Lung (tissue), 11 donors: ENCODE measurements at regions not wholly inside any gene's neighbourhood (a gene's known extent, or its start where the extent isn't known, plus 50 kb on each side); places are given as distances from the start of the nearest gene placed in this dataset.

Source experiments
- ATAC-seq: fragments of 200-7000 bp; cut with Tn5 transposase; one replicate; pipeline ENCODE4 v1.9.1; 2020; ENCODE audit warnings: moderate number of reproducible peaks; ENCODE audit not compliant: insufficient read depth, low FRiP score
- DNase-seq, 3 donors: peaks; one replicate each; pipeline ENCODE4 v3.0.0-alpha.2; 2013 to 2017
- H3K27ac ChIP-seq, 2 donors: one replicate each; pipeline ENCODE4 v1.5.1; 2013; ENCODE audit warnings: mild to moderate bottlenecking in 2 of 2, moderate library complexity in 2 of 2, control low read depth in 1 of 2, inconsistent platforms in 1 of 2, low read depth in 1 of 2, low read length in 1 of 2
- H3K27me3 ChIP-seq, 3 donors: one replicate each; pipeline ENCODE4 v1.5.1; 2013; ENCODE audit warnings: low read length in 2 of 3; ENCODE audit not compliant: control insufficient read depth in 3 of 3, insufficient read depth in 3 of 3
- H3K36me3 ChIP-seq, 4 donors: one replicate each; pipeline ENCODE4 v1.5.1; 2013; ENCODE audit warnings: low read length in 4 of 4, mild to moderate bottlenecking in 1 of 4, moderate library complexity in 1 of 4; ENCODE audit not compliant: control insufficient read depth in 4 of 4, insufficient read depth in 4 of 4
- H3K4me1 ChIP-seq, 5 donors: one replicate each; pipeline ENCODE4 v1.5.1; 2013; ENCODE audit warnings: low read length in 5 of 5, mild to moderate bottlenecking in 2 of 5, moderate library complexity in 1 of 5; ENCODE audit not compliant: control insufficient read depth in 5 of 5, insufficient read depth in 5 of 5
- H3K4me3 ChIP-seq: one replicate; pipeline ENCODE4 v1.5.1; 2013; ENCODE audit warnings: mild to moderate bottlenecking, control low read depth, moderate library complexity
- H3K9ac ChIP-seq, 2 donors: one replicate each; pipeline ENCODE4 v1.5.1; 2013; ENCODE audit warnings: low read length in 2 of 2, control low read depth in 1 of 2; ENCODE audit not compliant: insufficient read depth in 1 of 2
- H3K9me3 ChIP-seq, 4 donors: one replicate each; pipeline ENCODE4 v1.5.1; 2013; ENCODE audit warnings: low read length in 3 of 4, mild to moderate bottlenecking in 1 of 4, moderate library complexity in 1 of 4; ENCODE audit not compliant: control insufficient read depth in 4 of 4, insufficient read depth in 3 of 4
- WGBS, 2 donors: extraction: QIAGEN DNeasy Blood & Tissue Kit; methylation state at CpG; one replicate each; pipeline ENCODE4 v1.1.7; 2013; 5-methylcytosine and 5-hydroxymethylcytosine counted together
- TF ChIP-seq, protein P1 (sequence below): IDR thresholded peaks from 2 replicates; pipeline ENCODE4 v1.5.1; 2012; ENCODE audit warnings: mild to moderate bottlenecking; ENCODE audit errors: control extremely low read depth, extremely low read depth
- donor health status: control.
- donor health status: control.
- donor health status: Bipolar disorder and iron deficiency.
- donor health status: healthy.
- donor health status: DM: yes; HTN: yes; CAD: no.

DNA sequence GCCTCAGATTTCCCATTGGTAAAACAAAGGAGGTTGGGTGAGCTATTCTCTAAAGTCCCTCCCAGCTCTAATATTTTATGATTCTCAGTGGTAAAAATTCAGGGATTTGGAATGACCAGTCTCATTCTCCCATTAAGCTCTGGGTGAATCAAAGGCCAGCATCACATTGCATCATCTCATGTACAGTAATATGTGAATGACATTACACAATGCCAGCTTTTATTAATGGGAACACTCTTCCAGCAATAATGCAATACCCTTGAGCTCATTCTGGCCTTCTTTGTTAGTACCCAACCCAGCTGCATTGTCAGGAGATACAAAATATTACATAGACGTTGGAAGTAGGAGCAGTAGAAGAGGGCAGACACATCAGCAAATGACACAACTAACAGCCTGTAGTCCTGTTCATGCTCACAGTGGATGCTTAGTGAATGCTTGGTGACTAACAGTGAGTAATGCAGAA lies 100.0 kb upstream of the EGR2 start:
- no peaks in the 10 kb centered on the region for H3K4me1 ChIP-seq
- H3K27ac ChIP-seq, result no peak overlapping the region
- no peak overlapping the region for H3K9ac ChIP-seq
- no peaks in the 10 kb centered on the region for H3K9me3 ChIP-seq
- H3K4me3 ChIP-seq, result no peak overlapping the region
- peak; percentile 53 for ATAC-seq
- no peaks in the 10 kb centered on the region for H3K36me3 ChIP-seq
- H3K27me3 ChIP-seq, result no peaks in the 10 kb centered on the region
- DNase-seq, result peak in 2 of 3 donors; percentile 5 to 24
- WGBS, 2 donors, result 48 to 78% methylated on average over 1 of the region's 1 CpG
- TF ChIP-seq, protein P1, sequence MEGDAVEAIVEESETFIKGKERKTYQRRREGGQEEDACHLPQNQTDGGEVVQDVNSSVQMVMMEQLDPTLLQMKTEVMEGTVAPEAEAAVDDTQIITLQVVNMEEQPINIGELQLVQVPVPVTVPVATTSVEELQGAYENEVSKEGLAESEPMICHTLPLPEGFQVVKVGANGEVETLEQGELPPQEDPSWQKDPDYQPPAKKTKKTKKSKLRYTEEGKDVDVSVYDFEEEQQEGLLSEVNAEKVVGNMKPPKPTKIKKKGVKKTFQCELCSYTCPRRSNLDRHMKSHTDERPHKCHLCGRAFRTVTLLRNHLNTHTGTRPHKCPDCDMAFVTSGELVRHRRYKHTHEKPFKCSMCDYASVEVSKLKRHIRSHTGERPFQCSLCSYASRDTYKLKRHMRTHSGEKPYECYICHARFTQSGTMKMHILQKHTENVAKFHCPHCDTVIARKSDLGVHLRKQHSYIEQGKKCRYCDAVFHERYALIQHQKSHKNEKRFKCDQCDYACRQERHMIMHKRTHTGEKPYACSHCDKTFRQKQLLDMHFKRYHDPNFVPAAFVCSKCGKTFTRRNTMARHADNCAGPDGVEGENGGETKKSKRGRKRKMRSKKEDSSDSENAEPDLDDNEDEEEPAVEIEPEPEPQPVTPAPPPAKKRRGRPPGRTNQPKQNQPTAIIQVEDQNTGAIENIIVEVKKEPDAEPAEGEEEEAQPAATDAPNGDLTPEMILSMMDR, result no peak

DNA sequence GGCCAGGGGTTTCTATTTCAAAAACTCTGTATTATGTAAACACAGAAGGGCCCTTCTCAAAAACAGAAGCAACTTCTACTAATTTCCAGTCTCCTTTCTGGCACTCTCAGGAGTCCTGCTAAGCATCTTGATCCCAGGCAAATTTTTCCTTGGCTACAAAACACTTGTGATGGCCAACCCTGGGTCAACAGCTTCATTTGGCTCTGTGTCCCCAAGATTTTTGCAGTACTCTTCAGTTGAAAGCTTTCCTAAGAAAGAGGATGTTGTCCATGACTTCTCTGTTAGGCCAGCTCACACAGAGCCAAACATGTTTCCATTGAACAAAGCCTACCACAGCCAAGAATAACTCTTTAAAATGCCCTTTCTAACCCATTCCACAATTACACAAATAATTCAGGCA lies 99.0 kb upstream of the EGR2 start:
- no peak overlapping the region for H3K27ac ChIP-seq
- TF ChIP-seq, protein P1, result no peak
- no peak for ATAC-seq

DNA sequence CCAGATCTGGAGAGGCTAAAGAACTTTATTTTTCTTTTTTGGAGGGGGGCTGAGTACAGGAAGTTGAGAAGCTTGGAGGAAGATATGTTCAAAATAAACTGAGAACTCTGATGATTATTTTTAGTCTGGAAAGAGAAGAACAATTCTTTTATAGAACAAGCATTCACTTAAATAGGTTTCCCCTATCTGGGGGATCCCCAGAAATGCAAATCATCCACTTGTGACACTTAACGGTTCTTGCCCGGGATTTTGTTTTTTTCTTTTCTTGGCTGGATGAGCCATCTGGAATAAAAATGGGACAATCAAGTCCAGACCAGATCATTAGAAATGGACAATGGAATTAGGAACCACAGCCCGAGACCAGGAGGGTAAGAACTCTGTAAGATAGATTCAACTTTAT lies 95.9 kb upstream of the EGR2 start:
- H3K9me3 ChIP-seq, result no peaks in the 10 kb centered on the region
- no peaks in the 10 kb centered on the region for H3K4me1 ChIP-seq
- H3K4me3 ChIP-seq, result no peak overlapping the region
- H3K27ac ChIP-seq, result no peak overlapping the region
- H3K36me3 ChIP-seq, result no peaks in the 10 kb centered on the region
- ATAC-seq (no peak), DNase-seq (no peak)
- WGBS, 2 donors, result 50 to 63% methylated on average over 3 of the region's 3 CpGs
- TF ChIP-seq, protein P1, result no peak
- H3K9ac ChIP-seq, result no peak overlapping the region
- H3K27me3 ChIP-seq, result no peaks in the 10 kb centered on the region

More for the DNA sequence above, 99.0 kb upstream of the EGR2 start:
- H3K27me3 ChIP-seq, result no peaks in the 10 kb centered on the region
- H3K9ac ChIP-seq, result no peak overlapping the region
- no peaks in the 10 kb centered on the region for H3K36me3 ChIP-seq
- no peak overlapping the region for H3K4me3 ChIP-seq
- H3K9me3 ChIP-seq, result no peaks in the 10 kb centered on the region
- H3K4me1 ChIP-seq, result no peaks in the 10 kb centered on the region
- no peak for DNase-seq
